SK-N-MC (cell line): ENCODE measurements at regions not wholly inside any gene's neighbourhood (a gene's known extent, or its start where the extent isn't known, plus 50 kb on each side); places are given as distances from the start of the nearest gene placed in this dataset.

ENCODE experiments used
- DNase-seq: peaks from one replicate; pipeline ENCODE4 v3.0.0-alpha.2; 2011; ENCODE audit warnings: low read depth, low spot score
- H3K27ac ChIP-seq: fragments of 200-600 bp; sonication (generic); 2 replicates; pipeline ENCODE4 v1.5.1; 2016; ENCODE audit warnings: mixed run types
- H3K36me3 ChIP-seq: fragments of 200-600 bp; sonication (generic); 2 replicates; pipeline ENCODE4 v1.6.1; 2017; ENCODE audit warnings: antibody characterized with exemption, low read length, mixed read lengths; ENCODE audit not compliant: insufficient read depth
- H3K4me3 ChIP-seq: fragments of 200-600 bp; sonication (generic); 2 replicates; pipeline ENCODE4 v1.5.1; 2016
- H3K9ac ChIP-seq: fragments of 200-600 bp; sonication (generic); 2 replicates; pipeline ENCODE4 v1.8.0; 2017; ENCODE audit warnings: mixed run types, mixed read lengths; ENCODE audit not compliant: insufficient read length
- H3K9me3 ChIP-seq: fragments of 200-600 bp; sonication (generic); 2 replicates; pipeline ENCODE4 v1.6.1; 2017; ENCODE audit warnings: low read depth, mild to moderate bottlenecking, antibody characterized with exemption, low read length, moderate library complexity, mixed read lengths
- EZH2 ChIP-seq: fragments of 200-600 bp; sonication (generic); IDR thresholded peaks from one replicate; pipeline ENCODE4 v1.6.1; 2017; ENCODE audit warnings: antibody characterized with exemption
- FOXP2 ChIP-seq: optimal IDR thresholded peaks from 2 replicates; pipeline ENCODE3; 2011; ENCODE audit warnings: mild to moderate bottlenecking, moderate library complexity; ENCODE audit not compliant: insufficient read depth; ENCODE audit errors: extremely low read length, control extremely low read depth
- POLR2AphosphoS5 ChIP-seq: IDR thresholded peaks from 2 replicates; pipeline ENCODE4 v1.6.1; 2012; ENCODE audit warnings: mild to moderate bottlenecking, low read depth, low read length, borderline replicate concordance

- Histone ChIP-seq H3K4me3 (no peak overlapping the region), H3K9ac (no peak overlapping the region), H3K27ac (no peak overlapping the region), H3K36me3 (no peaks in the 10 kb centered on the region), H3K9me3 (no peaks in the 10 kb centered on the region)
- no peak for DNase-seq
- no peak for TF ChIP-seq POLR2AphosphoS5
- TF ChIP-seq FOXP2: no peak
- no peak for TF ChIP-seq EZH2
Observed at GRCh38 chr2:15734674-15735483, 143.2 kb downstream of the DDX1 start.

GRCh38 chr2:15735484-15736326 is 144.0 kb downstream of the DDX1 start:
- Histone ChIP-seq H3K36me3 (no peaks in the 10 kb centered on the region), H3K27ac (no peak overlapping the region), H3K9ac (no peak overlapping the region), H3K9me3 (no peaks in the 10 kb centered on the region), H3K4me3 (no peak overlapping the region)
- no peak for DNase-seq
- TF ChIP-seq FOXP2 (no peak), EZH2 (no peak), POLR2AphosphoS5 (no peak)

GRCh38 chr2:15736396-15737180 is 144.9 kb downstream of the DDX1 start:
- H3K9ac ChIP-seq: no peak overlapping the region
- no peak overlapping the region for H3K4me3 ChIP-seq
- no peak overlapping the region for H3K27ac ChIP-seq
- TF ChIP-seq EZH2 (no peak), FOXP2 (no peak), POLR2AphosphoS5 (no peak)
- H3K9me3 ChIP-seq: no peaks in the 10 kb centered on the region
- no peak for DNase-seq
- no peaks in the 10 kb centered on the region for H3K36me3 ChIP-seq

GRCh38 chr2:15737314-15738224 is 145.9 kb downstream of the DDX1 start:
- H3K4me3 ChIP-seq: no peak overlapping the region
- DNase-seq: no peak
- no peak overlapping the region for H3K9ac ChIP-seq
- H3K27ac ChIP-seq: no peak overlapping the region
- no peak for TF ChIP-seq POLR2AphosphoS5
- no peak for TF ChIP-seq FOXP2
- no peak for TF ChIP-seq EZH2
- no peaks in the 10 kb centered on the region for H3K36me3 ChIP-seq
- no peaks in the 10 kb centered on the region for H3K9me3 ChIP-seq

GRCh38 chr2:15738225-15738546 is 146.5 kb downstream of the DDX1 start:
- no peak for TF ChIP-seq POLR2AphosphoS5
- no peak for TF ChIP-seq FOXP2
- no peak for TF ChIP-seq EZH2
- no peak overlapping the region for H3K27ac ChIP-seq
- no peaks in the 10 kb centered on the region for H3K36me3 ChIP-seq
- no peaks in the 10 kb centered on the region for H3K9me3 ChIP-seq
- no peak overlapping the region for H3K4me3 ChIP-seq
- H3K9ac ChIP-seq: no peak overlapping the region
- no peak for DNase-seq

GRCh38 chr2:15738943-15739342 is 147.3 kb downstream of the DDX1 start:
- Histone ChIP-seq H3K27ac (no peak overlapping the region), H3K9me3 (no peaks in the 10 kb centered on the region), H3K36me3 (no peaks in the 10 kb centered on the region), H3K9ac (no peak overlapping the region), H3K4me3 (no peak overlapping the region)
- no peak for TF ChIP-seq EZH2
- no peak for TF ChIP-seq FOXP2
- TF ChIP-seq POLR2AphosphoS5: no peak
- no peak for DNase-seq

GRCh38 chr2:15744820-15745219 is 153.2 kb downstream of the DDX1 start:
- TF ChIP-seq EZH2 (no peak), FOXP2 (no peak), POLR2AphosphoS5 (no peak)
- DNase-seq: no peak
- Histone ChIP-seq H3K9ac (no peak overlapping the region), H3K4me3 (no peak overlapping the region), H3K27ac (no peak overlapping the region), H3K36me3 (no peaks in the 10 kb centered on the region), H3K9me3 (no peaks in the 10 kb centered on the region)

- no peaks in the 10 kb centered on the region for H3K9me3 ChIP-seq
- DNase-seq: no peak
- TF ChIP-seq POLR2AphosphoS5: no peak
- TF ChIP-seq EZH2: no peak
- TF ChIP-seq FOXP2: no peak
- H3K36me3 ChIP-seq: no peaks in the 10 kb centered on the region
- no peak overlapping the region for H3K9ac ChIP-seq
- H3K27ac ChIP-seq: no peak overlapping the region
- no peak overlapping the region for H3K4me3 ChIP-seq
Observed at GRCh38 chr2:15745350-15745749, 153.7 kb downstream of the DDX1 start.
